ENCODE measurements at regions not wholly inside any gene's neighbourhood (a gene's known extent, or its start where the extent isn't known, plus 50 kb on each side); places are given as distances from the start of the nearest gene placed in this dataset.

- no peak for DNase-seq (ENCODE audit: low read depth in 2 of 2)
Measured at GRCh38 chr3:161444694-161445077, 51.9 kb upstream of the OTOL1 start.

- no peak for DNase-seq (ENCODE audit: low read depth in 2 of 2)
Measured at GRCh38 chr3:161443921-161444693, 52.5 kb upstream of the OTOL1 start.

- DNase-seq (ENCODE audit: low read depth in 2 of 2), result no peak
Measured at GRCh38 chr3:161430307-161430706, 59.0 kb upstream of the SPTSSB start.

GRCh38 chr3:161427347-161427746 is 56.0 kb upstream of the SPTSSB start:
- DNase-seq (ENCODE audit: low read depth in 2 of 2), result no peak

- DNase-seq (ENCODE audit: low read depth in 2 of 2), result no peak
Measured at GRCh38 chr3:161426758-161427157, 55.4 kb upstream of the SPTSSB start.

GRCh38 chr3:161423911-161424522 is 52.7 kb upstream of the SPTSSB start:
- peak; percentile 46 to 56 for DNase-seq (ENCODE audit: low read depth in 2 of 2)

GRCh38 chr3:161422171-161422700 is 50.9 kb upstream of the SPTSSB start:
- no peak for DNase-seq (ENCODE audit: low read depth in 2 of 2)
